Epithelial cell of esophagus (primary cell): ENCODE measurements at regions not wholly inside any gene's neighbourhood (a gene's known extent, or its start where the extent isn't known, plus 50 kb on each side); places are given as distances from the start of the nearest gene placed in this dataset.

Experiments used
- DNase-seq: peaks from one replicate; pipeline ENCODE4 v3.0.0; 2010; ENCODE audit warnings: low read depth
- H3K4me3 ChIP-seq: 2 replicates; pipeline ENCODE4 v1.5.1; 2011; ENCODE audit warnings: mild to moderate bottlenecking, low read length, control low read depth
- TF ChIP-seq, protein P1 (sequence below): IDR thresholded peaks from 2 replicates; pipeline ENCODE4 v1.5.1; 2011; ENCODE audit warnings: low read depth, mild to moderate bottlenecking, low read length, control low read depth, inconsistent platforms; ENCODE audit not compliant: insufficient read depth; ENCODE audit errors: missing control alignments

DNA sequence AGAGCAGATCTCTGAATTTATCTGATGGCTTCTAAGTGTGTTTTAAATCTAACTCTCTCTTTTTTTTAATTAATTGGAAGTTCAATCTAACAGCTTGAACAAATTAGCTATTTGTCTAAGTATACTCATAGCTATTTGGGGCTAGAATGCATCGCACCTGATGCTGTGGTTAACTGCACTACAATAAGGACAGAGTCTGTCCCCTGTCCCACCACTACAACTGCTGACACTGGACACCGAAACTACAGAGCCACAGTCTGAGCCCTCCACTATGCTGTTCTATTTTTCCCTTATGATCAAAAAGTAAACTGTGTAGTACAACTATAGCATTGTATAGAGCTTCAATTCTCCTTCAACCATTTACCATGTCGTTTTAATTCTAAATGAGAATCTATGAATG is 89.4 kb upstream of the AHR start:
- TF ChIP-seq, protein P1, sequence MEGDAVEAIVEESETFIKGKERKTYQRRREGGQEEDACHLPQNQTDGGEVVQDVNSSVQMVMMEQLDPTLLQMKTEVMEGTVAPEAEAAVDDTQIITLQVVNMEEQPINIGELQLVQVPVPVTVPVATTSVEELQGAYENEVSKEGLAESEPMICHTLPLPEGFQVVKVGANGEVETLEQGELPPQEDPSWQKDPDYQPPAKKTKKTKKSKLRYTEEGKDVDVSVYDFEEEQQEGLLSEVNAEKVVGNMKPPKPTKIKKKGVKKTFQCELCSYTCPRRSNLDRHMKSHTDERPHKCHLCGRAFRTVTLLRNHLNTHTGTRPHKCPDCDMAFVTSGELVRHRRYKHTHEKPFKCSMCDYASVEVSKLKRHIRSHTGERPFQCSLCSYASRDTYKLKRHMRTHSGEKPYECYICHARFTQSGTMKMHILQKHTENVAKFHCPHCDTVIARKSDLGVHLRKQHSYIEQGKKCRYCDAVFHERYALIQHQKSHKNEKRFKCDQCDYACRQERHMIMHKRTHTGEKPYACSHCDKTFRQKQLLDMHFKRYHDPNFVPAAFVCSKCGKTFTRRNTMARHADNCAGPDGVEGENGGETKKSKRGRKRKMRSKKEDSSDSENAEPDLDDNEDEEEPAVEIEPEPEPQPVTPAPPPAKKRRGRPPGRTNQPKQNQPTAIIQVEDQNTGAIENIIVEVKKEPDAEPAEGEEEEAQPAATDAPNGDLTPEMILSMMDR: no peak
- DNase-seq: no peak
- H3K4me3 ChIP-seq: no peak overlapping the region

DNA sequence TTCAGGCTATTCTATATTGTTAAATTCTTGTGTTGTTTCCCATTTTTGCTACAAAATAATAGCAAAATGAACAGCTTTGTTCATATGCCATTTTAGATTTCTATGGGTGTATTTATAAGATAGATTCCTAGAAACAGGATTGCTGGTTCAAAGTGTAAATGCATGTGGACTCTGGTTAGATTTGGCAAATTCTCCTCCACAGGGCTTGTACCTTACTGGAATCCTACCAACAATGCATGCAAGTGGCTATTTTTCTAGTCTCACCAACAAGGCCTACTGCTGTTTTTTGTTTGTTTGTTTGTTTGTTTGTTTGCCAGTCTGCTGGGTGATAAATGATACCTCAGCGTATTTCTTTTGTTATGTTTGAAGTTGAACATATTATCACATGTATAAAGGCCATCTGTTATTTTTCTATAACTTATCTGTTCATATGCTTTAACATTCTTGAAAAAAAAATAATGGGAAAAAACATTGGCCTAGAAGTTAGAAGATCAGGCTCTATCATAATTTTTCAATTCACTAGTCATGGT is 87.1 kb upstream of the AHR start:
- H3K4me3 ChIP-seq: no peak overlapping the region
- TF ChIP-seq, protein P1: no peak
- DNase-seq: no peak

DNA sequence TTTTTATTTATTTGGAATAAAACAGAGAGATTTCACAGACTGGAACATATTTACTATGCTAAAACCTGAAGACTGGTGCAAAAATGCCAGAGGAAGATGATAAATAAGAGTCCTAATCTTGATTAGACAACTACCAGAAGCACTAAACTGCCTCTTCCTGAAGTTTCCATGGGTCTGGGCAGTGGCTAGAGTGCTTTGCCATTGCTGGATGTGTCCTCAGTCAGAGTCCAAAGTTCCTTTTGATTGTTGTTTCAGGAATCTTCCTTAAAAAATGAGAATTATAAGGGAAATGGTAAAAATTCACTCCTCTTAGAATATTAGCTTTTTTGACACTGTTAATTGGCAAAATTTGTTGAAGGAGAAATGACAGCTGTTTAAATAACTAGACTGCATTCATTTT is 86.3 kb upstream of the AHR start:
- TF ChIP-seq, protein P1: no peak
- DNase-seq: no peak
- no peak overlapping the region for H3K4me3 ChIP-seq

DNA sequence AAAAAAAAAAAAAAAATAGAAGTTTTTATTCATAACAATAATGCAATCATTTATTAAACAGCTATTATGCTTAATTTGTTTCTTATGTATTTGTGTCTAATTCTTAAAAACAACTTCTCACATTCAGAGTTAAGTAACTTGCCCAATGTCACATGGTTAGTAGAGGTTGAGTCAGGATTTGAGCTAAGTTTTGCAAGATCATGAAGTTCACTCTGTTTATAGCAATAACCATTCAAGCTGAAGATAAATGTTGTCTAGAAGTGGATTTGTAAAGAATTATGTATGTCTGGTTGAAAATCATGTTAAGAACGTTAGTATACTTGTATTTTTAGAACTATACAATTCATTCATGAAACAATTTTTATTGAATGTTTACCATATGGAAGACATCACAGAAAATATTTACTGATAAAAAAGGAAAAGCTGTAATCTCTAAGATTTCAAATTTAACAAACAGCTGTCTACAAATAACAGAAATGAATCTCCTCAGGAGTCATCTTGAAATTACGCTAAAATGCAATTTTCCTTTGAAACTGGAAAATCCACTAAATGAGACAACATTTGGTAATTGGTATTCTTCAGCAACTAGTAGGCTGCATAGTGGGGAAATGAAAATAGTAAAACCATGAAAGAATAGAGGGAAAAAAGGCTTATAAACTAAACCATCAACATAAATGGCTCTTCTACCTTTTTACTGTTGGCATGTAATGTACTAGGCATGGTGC is 70.5 kb upstream of the AHR start:
- TF ChIP-seq, protein P1: no peak
- peak; percentile 44 for DNase-seq
- no peak overlapping the region for H3K4me3 ChIP-seq

DNA sequence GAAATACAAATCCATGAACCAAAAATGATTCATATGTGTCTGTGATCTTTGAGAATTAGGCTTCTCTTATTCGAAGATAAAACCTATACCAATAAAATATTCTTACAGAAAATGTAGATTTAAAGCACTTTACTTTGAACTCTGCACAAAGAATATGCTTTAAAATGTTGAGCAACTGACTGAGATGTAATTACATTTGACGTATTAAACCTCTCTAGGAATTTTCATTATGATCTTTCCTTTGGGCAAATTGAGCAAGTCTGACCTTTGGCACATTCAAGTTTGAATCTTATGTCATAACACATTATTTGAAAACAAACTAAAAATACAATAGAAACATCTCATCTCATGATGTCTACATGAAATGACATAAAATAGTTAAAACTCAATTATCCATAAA is 69.2 kb upstream of the AHR start:
- DNase-seq: no peak
- no peak overlapping the region for H3K4me3 ChIP-seq
- TF ChIP-seq, protein P1: no peak

DNA sequence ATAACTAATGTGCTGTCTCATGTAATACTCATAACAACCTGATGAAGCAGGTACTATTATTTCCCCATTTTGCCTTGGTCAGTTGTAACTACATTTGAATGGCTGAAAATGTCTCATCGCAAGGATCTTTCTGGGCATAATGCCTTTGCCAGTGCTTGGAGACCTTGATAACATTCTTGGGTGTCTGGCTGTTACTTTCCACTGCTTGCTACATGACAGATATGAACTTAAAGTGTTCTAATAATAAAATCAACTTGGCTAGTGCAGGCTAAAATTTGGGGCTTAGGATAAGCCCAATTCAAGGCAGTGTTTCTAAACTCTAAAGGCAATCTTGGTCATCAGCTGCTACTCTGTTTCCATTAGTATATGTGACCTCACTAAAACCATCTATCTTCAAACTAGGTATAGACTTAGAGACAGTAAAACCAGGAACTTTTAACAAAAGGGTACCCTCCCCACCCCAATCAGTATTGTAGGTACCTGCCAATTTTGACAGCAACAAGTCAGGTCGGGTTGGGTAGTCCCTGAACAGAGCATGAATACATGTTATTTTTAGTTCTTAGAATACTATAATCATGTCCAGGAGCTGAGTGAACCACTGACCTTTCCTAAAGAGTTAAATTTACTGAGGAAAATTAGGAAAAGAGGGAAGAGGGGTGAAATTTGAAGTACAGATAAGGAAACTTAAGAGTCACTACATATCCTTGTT is 68.2 kb upstream of the AHR start:
- DNase-seq: no peak
- TF ChIP-seq, protein P1: no peak
- H3K4me3 ChIP-seq: no peak overlapping the region
